RWPE1 (cell line): ENCODE measurements at regions not wholly inside any gene's neighbourhood (a gene's known extent, or its start where the extent isn't known, plus 50 kb on each side); places are given as distances from the start of the nearest gene placed in this dataset.
"Not testable (repeated sequence)": the region's sequence is repeated elsewhere in the genome, so short reads cannot be mapped to it uniquely, and the experiment has no call there.

Experiments used
- CTCF ChIA-PET: fragments of 350-600 bp; sonication (Branson Sonifier 250); formaldehyde crosslinking; extraction: SDS; loops from one replicate; lab custom pipeline; 2021; lab: Yijun Ruan, JAX
- POLR2A ChIA-PET: fragments of 400-600 bp; formaldehyde crosslinking; extraction: SDS; loops from one replicate; lab custom pipeline; 2020; ENCODE audit warnings: antibody characterized with exemption; ENCODE audit not compliant: low non-redundant PET; lab: Yijun Ruan, JAX
- DNase-seq: peaks from one replicate; pipeline ENCODE4 v3.0.0; 2012; ENCODE audit warnings: low spot score
- H3K27ac ChIP-seq: fragments of 450-650 bp; 2 replicates; pipeline ENCODE4 v1.5.1; 2017
- TF ChIP-seq, protein P1 (sequence below): fragments of 450-650 bp; conservative IDR thresholded peaks from 2 replicates; pipeline ENCODE4 v1.5.1; 2017; ENCODE audit warnings: low read depth, mild to moderate bottlenecking

GRCh38 chr10:33704214-33704830 is 369.9 kb upstream of the NRP1 start:
- TF ChIP-seq, protein P1, sequence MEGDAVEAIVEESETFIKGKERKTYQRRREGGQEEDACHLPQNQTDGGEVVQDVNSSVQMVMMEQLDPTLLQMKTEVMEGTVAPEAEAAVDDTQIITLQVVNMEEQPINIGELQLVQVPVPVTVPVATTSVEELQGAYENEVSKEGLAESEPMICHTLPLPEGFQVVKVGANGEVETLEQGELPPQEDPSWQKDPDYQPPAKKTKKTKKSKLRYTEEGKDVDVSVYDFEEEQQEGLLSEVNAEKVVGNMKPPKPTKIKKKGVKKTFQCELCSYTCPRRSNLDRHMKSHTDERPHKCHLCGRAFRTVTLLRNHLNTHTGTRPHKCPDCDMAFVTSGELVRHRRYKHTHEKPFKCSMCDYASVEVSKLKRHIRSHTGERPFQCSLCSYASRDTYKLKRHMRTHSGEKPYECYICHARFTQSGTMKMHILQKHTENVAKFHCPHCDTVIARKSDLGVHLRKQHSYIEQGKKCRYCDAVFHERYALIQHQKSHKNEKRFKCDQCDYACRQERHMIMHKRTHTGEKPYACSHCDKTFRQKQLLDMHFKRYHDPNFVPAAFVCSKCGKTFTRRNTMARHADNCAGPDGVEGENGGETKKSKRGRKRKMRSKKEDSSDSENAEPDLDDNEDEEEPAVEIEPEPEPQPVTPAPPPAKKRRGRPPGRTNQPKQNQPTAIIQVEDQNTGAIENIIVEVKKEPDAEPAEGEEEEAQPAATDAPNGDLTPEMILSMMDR, result no peak
- DNase-seq, result no peak

DNA sequence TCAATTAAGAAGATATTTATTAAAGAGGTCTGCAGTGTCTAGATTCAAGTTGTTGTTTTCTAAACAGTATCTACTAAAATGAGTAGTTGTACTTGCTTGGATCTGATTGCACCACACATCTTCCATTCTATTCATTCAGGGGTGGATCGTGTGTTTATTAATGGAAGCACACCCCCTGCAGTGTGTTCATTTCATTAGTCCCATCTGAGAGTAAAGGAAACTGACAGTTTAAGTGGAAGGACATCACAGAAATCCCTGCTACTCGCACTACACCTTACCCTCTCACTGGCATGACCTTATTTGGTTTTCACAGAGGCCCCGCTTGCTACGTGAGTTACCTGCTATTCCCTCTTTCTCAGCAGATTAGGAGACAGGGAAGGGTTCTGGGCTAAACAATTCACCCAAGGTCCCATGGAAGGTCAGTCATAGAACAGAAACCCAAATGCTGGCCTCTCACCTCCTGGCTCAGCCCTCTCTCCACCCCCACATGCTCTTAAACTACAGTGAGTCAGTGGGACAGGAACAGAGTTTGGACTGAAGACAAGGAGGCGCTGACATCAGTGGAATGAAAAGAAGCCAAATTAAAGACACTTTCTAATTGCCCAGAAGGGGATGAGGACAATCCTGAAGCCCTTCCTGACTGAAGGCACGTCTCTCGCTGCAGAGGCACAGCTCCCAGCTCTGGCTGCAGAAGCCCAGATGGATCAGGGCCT is 369.2 kb upstream of the NRP1 start:
- ChIA-PET CTCF (no interaction called here), POLR2A (no interaction called here)
- TF ChIP-seq, protein P1, result no peak
- peak; percentile 20 for DNase-seq
- H3K27ac ChIP-seq, result no peak overlapping the region

More at GRCh38 chr10:33704214-33704830, 369.9 kb upstream of the NRP1 start:
- ChIA-PET CTCF (no interaction called here), POLR2A (no interaction called here)
- H3K27ac ChIP-seq, result no peak overlapping the region

- CTCF ChIA-PET, result no interaction called here
- H3K27ac ChIP-seq, result no peak overlapping the region
- POLR2A ChIA-PET, result no interaction called here
- TF ChIP-seq, protein P1, result no peak
- no peak for DNase-seq
Measured at GRCh38 chr10:33698033-33698432, 363.6 kb upstream of the NRP1 start.

DNA sequence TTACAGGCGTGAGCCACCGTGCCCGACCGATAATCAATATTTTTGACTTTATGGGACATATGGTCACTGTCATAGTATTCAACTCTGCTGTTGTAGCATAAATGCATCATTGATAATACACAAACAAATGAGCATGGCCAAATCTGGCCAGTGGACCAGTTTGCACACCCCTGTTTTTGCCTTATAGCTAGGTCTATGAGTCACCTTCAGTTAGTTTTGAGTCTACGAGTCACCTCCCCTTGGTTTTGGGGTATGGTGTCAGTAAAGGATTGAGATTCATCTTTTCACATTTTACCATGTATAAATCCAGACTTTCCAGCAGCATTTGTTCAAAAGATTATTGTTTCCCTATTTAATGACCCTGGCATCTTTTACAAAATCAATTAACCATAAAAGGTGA is 362.5 kb upstream of the NRP1 start:
- POLR2A ChIA-PET, result no interaction called here
- no peak overlapping the region for H3K27ac ChIP-seq
- peak; percentile 34 for DNase-seq
- TF ChIP-seq, protein P1, result no peak
- CTCF ChIA-PET, result interaction anchor here (0.7 kb wide), 1 partner anchor 21 kb away, joined by 3 read pairs; no protein-coding TSS in a partner anchor

DNA sequence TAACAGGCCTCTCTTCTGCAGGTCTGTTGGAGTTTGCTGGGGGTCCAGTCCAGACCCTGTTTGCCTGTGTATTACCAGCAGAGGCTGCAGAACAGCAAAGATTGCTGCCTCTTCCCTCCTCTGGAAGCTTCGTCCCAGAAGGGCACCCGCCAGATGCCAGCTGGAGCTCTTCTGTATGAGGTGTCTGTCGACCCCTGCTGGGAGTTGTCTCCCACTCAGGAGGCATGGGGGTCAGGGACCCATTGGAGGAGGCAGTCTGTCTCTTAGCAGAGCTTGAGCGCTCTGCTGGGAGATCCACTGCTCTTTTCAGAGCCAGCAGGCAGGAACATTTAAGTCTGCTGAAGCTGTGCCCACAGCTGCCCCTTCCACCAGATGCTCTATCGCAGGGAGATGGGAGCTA is 361.1 kb upstream of the NRP1 start:
- POLR2A ChIA-PET, result no interaction called here
- TF ChIP-seq, protein P1, result no peak

DNA sequence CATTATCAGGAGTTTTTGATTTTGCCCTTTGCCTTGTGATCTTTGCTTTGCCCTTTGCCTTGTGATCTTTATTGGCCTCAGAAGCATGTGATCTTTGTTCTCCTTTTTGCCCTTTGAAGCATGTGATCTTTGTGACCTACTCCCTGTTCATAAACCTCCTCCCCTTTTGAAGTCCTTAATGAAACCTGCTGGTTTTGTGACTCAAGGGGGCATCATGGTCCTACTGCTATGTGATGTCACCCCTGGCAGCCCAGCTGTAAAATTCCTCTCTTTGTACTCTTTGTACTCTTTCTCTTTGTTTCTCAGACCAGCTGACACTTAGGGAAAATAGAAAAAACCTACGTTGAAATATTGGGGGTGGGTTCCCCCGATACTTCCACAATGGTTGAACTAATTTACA is 356.1 kb upstream of the NRP1 start:
- H3K27ac ChIP-seq, POLR2A ChIA-PET, CTCF ChIA-PET, DNase-seq: not testable (repeated sequence)

More for the DNA sequence above, 361.1 kb upstream of the NRP1 start:
- no peak overlapping the region for H3K27ac ChIP-seq
- CTCF ChIA-PET, result interaction anchor here (0.7 kb wide), 1 partner anchor 8 kb away, joined by 3 read pairs; no protein-coding TSS in a partner anchor
- DNase-seq, result no peak

- POLR2A ChIA-PET, result no interaction called here
- TF ChIP-seq, protein P1, result no peak
- DNase-seq, result no peak
- no peak overlapping the region for H3K27ac ChIP-seq
- CTCF ChIA-PET, result no interaction called here
Measured at GRCh38 chr10:33688506-33688905, 354.0 kb upstream of the NRP1 start.
